GM18907 (cell line): ENCODE measurements at regions not wholly inside any gene's neighbourhood (a gene's known extent, or its start where the extent isn't known, plus 50 kb on each side); places are given as distances from the start of the nearest gene placed in this dataset.

ENCODE experiments used
- ATAC-seq: cut with Tn5 transposase; IDR thresholded peaks from one replicate; pipeline ENCODE4 v1.9.1; 2021; ENCODE audit warnings: mild to moderate bottlenecking, moderate library complexity; ENCODE audit not compliant: unreplicated experiment

GRCh38 chr9:26329974-26330373 lies 562.6 kb downstream of the CAAP1 start:
- ATAC-seq = no peak

DNA sequence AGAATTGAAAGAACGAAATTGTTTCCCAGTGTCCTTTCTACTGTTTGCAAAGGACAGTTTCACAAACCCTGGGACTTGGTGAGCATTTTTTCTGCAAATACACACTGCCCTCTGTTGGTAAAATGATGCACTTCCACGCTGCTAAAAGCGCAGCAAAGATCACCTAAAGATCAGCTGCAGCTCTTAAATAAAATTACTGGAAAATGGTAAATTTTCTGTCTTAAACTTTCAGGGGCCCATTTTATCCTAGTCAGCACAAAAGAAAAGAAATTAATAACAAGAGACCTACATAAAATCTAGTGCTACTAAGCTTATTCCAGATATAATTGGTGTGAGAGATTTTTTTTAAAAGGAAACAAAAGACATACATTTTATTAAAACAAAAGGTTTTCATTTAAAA lies 566.0 kb downstream of the CAAP1 start:
- ATAC-seq = peak; percentile 80

DNA sequence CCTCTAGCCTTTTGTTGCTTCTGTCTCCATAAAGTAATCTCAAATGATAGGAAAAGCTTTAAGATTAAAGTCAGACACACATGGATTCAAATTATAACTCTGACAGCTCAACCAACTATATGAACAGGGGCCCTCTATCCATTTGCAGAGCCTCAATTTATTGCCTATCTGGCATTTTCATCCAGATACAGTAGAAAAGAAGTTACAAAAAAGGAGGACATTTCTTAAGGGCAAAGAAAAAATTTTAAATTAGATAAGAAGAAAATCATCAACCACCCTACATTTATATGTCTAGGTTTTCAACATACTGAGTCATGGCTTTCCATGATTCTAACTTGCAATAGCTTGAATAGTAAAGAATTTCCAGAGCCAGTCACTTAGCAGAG lies 567.2 kb downstream of the CAAP1 start:
- no peak for ATAC-seq

GRCh38 chr9:26324786-26325443 lies 567.7 kb downstream of the CAAP1 start:
- no peak for ATAC-seq

GRCh38 chr9:26321935-26322334 lies 570.7 kb downstream of the CAAP1 start:
- ATAC-seq = no peak

- ATAC-seq = no peak
These were observed 572.7 kb downstream of the CAAP1 start for GRCh38 chr9:26319859-26320258.

- no peak for ATAC-seq
These were observed 579.5 kb downstream of the CAAP1 start for GRCh38 chr9:26313108-26313507.

- no peak for ATAC-seq
These were observed 581.1 kb downstream of the CAAP1 start for GRCh38 chr9:26311463-26311995.

- ATAC-seq = no peak
These were observed 582.3 kb downstream of the CAAP1 start for GRCh38 chr9:26310294-26310693.

DNA sequence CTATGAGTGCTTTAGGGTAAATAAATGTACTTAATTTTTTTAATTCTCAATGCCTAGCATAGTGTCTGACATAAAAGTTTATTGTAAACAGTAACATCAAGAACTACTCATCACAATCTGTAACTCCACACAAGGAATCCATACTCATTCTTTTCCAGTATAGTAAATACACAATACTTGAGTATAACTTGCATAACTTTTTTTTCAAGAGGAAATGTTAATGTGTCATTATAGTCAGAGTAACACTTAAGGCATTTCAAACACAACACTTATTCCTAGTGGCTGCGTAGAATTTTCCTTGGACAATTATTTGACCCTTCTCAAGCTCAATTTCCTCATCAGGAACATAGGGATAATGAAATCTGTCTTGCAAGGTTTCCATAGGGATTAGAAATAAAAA lies 584.3 kb downstream of the CAAP1 start:
- no peak for ATAC-seq

DNA sequence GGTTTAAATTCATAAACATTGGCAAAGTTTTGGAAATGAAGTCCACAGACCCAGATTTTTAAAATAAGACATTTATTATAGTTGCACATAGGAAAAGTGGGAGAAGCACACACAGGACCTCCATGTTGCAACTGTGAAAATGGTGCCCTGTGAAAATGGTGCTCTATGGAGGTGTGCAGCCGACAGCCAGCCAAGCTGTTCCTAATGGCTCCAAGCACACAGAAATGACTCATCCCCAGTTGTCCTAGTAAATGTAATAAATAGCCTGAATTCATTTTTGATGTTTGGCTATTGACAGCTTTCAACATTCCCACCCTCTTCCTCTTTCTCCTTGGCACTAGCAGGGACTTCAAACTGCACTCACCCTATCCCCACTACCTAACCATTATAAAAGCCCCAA lies 590.9 kb downstream of the CAAP1 start:
- ATAC-seq = no peak

GRCh38 chr9:26301046-26301445 lies 591.6 kb downstream of the CAAP1 start:
- no peak for ATAC-seq

- no peak for ATAC-seq
These were observed 595.6 kb downstream of the CAAP1 start for GRCh38 chr9:26296910-26297572.

DNA sequence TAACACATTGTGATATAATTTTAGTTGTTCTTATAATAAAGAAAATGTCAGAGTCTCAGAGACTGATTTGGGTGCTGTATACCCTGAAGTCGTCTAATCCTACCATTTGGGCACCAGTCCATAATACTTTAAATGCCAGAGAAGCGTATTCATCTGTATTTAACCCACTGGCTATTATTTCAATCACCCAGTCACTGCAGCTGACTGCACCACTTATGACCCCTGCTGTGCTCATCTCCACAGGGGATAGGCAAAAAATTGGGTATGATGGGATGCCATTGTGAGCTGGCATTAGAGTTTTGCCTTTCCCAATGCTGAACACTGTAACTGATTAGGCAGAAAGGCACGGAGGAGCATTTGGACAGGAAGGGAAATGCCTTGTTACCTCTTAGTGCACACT lies 599.7 kb downstream of the CAAP1 start:
- no peak for ATAC-seq

- ATAC-seq = no peak
These were observed 593.4 kb upstream of the TUSC1 start for GRCh38 chr9:26271495-26272122.

- ATAC-seq = no peak
These were observed 588.0 kb upstream of the TUSC1 start for GRCh38 chr9:26266146-26266793.

- no peak for ATAC-seq
These were observed 586.7 kb upstream of the TUSC1 start for GRCh38 chr9:26264709-26265601.

DNA sequence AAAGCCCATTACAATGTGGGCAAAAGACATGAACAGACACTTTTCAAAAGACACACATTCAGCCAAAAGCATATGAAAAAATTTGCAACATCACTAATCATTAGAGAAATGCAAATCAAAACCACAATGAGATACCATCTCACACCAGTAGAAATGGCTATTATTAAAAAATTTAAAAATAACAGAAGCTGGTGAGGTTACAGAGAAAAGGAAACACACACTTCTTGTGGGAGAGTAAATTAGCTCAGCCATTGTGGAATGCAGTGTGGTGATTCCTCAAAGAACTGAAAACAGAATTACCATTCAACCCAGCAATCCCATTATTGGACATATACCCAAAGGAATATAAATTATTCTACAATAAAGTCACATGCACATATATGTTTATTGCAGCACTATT lies 585.2 kb upstream of the TUSC1 start:
- no peak for ATAC-seq

DNA sequence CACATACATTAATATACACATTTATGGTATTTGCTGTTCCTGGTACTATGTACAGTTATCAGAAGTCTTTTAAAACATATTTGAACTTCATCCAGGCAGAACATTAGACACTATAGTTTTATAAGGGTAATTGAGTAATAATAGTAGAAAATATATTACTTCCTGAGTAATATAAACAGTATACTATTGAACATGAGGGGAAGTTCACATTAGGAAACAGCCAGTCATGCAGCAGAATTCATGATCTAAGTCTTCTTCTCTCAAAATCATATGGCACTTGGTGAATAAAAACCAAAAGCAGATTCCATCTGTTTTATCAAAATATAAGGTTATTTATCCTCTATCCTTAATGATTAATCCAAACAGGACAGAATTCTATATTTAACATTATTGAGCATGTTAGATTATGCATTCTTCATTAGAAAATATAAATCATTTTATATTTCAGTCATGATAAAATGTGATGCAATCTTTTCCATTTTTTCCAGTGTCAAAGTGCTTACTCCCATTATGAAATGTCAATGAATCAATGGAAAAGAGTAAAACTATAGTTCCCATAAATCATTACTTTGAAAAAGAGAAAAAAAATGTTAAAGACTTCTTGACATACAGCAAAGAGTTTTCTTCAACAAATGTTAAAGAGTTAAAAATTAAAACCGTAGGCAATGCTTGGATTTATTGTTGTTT lies 584.3 kb upstream of the TUSC1 start:
- no peak for ATAC-seq
